ENCODE measurements at regions not wholly inside any gene's neighbourhood (a gene's known extent, or its start where the extent isn't known, plus 50 kb on each side); places are given as distances from the start of the nearest gene placed in this dataset.
"Not testable (repeated sequence)": the region's sequence is repeated elsewhere in the genome, so short reads cannot be mapped to it uniquely, and the experiment has no call there.

DNA sequence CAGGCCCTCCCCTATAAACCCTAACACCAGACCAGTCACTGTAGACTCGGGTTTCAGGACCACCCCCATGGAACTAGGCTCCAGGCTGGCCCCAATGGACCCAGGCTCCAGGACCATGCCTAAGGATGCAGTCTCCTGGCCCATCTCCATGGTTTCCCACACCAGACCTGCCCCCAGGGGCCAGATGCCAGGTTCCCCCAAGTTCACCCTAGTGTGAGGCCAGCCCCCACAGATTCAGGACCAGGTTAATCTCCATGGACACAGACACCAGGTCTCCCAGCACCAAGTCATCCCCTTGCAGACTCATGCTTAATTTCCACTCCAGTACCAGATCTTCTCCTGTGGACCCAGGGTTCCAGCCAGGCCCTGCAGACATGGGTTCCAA, 103.8 kb upstream of the LANCL2 start:
- no peak for DNase-seq (ENCODE audit: low spot score)

DNA sequence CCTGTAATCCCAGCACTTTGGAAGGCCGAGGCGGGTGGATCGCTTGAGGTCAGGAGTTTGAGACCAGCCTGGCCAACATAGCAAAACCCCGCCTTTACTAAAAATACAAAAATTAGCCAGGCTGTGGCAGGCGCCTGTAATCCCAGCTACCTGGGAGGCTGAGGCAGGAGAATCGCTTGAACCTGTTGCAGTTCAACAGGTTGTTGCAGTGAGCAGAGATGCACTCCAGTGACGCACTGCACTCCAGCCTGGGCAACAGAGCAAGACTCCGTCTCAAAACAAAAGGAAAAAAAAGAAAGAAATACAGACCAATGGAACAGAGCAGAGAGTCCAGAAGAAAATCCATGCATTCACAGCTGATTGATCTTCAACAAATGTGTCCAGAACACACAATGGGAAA, 99.8 kb upstream of the LANCL2 start:
- DNase-seq (ENCODE audit: low spot score), result not testable (repeated sequence)

DNA sequence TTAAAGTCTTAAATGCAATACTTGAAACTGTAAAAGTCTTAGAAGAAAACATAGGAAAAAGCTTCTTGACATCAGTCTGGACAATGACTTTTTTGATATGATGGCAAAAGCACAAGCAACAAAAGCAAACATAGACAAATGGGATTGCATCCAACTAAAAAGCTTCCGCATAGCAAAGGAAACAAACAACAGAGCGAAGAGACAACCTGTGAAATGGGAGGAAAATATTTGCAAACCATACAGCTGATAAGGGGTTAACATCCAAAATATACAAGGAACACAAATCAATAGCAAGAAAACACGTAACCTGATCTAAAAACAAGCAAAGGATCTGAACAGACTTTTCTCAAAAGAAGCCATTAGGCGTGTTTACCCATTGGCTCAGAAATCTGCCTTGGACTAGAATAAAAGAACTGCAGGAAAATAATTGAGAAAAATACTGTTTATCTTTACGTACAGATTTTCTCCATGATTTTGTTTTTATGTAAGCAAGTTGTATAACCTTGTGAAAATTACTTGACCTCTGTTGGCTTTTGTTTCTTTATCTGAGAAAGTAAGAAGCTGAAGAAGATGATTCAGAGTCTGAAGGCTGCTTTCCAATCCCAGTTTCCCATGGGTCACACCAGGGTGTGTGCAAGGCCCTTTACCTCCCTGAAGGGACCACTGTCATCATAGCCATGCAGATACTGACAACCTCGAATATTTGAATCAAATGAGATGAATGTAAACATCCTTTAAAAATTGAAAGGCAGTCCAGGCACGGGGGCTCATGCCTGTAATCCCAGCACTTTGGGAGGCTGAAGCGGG, 99.1 kb upstream of the LANCL2 start:
- no peak for DNase-seq (ENCODE audit: low spot score)

DNA sequence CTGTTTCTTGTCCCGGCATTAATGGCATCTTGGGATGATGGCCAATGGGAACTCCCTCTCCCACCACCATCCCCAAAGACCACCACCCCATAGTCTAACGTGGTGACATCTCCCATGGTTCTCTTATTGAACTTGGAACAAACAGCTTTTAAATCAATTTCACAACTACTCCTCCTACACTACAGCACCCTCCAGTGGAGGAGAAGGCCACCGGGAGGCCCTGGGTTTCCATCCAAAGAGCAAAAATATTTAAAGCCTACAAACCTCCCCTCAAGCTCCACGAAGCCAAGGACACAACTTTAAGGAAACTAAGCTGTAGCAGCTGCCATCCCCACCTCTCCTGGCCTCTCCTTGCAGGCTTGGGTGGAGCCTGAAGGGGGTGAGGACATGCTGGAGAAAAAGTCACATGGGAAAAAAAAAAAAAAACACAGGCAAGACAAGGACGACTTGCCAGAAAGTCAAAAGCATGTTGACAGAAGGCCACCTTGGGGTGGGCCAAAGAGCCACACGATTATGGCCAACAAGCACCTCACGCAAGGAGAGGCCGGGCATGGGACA, 94.0 kb upstream of the LANCL2 start:
- no peak for DNase-seq (ENCODE audit: low spot score)

DNA sequence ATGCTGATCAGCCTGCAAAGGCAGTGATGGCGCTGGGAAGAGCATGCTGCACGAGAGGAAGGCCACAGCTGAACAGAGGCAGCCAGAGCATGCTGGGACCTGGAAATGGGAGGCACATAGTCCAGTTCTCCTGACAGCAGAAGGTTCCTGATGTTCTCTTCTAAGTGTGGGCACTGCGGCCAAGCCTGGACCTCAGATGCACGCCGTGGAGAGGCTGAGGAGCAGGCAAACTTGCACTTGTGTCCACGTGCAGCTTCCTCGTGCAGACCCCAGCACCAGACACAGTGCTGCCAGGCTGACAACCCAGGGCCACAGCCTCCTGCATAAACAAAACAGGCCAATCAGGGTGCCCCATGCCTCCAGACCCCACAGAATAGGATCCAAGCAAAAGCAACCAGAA, 93.5 kb upstream of the LANCL2 start:
- DNase-seq (ENCODE audit: low spot score), result no peak

DNA sequence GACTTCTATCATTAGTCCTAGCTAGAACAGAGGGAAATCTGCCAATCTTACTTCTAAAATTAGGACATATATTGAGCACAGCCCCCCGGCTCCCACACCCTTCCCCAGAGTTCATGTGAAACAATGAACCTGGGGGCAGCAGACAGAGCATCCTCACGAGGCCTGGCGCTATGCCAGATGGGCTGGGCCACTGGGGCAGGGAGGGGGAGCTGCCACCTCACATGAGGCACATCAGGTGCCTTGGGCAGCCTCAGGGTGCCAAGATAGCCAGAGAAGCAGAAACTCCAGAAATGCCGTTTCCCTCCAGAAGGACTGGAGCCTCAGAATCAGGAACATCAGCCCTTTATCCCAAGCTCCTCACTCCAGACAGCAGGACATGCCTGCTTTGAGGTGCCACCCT, 92.8 kb upstream of the LANCL2 start:
- DNase-seq (ENCODE audit: low spot score), result no peak

DNA sequence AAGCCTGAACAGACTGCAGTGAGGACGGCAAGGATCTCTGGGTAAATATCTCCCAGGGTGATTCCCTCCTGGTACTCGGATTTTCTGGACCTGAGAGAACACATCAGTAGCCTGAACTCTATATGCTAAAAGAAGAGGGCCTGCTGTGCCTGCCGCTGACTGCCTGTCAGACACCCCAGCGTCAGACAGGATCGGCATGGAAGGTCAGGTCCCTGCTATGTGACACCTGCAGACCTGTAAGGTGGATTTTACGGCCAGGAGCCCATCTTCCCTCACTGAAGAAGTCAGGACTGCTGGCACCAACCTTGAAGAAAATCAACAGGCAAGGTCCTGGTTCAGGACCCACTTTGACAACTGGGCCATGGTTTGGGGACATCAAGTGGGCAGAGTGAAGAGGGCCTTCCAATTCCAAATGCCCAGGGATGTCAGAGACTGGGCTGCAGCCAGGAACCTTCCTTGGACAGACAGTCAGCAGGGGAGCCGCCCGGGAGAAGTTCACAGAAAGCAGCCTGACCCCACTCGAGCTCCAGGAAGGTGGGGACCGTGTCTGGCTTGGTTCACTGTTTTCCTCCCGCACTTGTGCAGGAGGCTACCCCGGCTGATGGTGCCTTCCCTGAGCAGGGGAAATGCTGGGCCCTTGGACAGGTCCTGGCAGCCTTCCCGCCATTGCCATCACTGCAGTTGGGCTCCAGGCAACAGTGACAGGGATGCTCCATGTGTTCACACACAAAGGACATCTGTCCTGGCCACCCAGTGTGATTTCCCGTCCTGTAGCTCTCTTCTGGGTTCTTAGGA, 91.8 kb upstream of the LANCL2 start:
- no peak for DNase-seq (ENCODE audit: low spot score)

DNA sequence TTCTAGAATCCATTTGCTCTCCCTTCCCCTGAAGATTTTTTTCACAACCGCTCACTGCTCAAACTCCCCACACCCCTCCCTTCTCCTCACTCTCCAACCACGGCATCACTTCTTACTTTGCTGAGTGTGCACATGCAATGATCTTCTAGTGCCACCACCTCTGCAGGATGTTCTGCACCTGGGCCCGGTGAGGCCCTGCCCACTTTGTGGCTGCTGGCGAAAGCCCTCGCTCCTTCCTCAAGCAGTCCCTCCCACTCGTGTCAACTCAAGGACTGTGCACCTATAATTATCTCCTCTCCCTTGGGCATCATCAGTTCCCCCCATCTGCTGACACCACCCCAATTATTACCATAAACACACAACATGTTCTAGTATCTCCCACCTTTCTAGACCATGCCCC, 91.0 kb upstream of the LANCL2 start:
- no peak for DNase-seq (ENCODE audit: low spot score)

DNA sequence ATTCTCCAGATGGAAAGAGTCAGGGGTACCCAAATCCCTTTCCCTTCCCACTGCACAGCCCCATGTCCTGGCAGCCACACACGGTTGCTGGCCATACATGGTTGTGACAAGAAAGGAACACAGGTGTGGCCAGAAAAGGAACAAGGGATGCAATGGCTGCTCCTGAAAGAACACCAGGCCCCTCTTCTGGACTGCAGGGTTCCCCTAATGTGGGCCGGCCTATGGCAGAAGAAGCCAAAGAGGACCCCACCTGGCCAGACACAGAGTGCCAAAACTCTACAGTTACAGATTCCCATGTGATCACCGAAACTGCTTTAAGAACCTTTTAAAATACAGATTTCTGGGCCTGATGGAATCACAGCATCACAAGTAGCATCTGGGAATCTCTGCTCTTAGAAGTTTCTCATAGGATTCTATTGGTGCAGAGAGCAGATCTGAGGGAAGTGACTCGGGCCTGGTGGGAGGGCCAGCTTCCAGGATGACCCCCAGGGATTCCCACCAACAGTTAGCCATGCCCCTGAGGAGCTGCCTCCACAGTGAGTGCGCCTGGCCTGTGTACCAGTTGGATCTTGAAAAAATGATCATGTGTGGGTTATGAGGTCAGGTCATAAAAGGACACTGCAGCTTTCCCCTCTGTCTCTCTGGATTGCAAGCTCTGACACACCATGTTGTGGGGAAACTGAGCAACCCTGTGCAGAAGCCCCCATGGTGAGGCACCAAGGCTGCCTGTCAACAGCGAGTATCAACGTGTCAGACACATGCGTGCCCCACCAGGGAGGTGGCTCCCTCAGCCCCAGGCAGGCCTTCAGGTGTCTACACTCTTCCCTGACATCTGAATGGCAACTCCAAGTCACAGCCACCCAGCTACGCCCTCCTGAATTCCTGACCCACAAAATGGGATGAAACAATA, 89.6 kb upstream of the LANCL2 start:
- DNase-seq (ENCODE audit: low spot score), result no peak

DNA sequence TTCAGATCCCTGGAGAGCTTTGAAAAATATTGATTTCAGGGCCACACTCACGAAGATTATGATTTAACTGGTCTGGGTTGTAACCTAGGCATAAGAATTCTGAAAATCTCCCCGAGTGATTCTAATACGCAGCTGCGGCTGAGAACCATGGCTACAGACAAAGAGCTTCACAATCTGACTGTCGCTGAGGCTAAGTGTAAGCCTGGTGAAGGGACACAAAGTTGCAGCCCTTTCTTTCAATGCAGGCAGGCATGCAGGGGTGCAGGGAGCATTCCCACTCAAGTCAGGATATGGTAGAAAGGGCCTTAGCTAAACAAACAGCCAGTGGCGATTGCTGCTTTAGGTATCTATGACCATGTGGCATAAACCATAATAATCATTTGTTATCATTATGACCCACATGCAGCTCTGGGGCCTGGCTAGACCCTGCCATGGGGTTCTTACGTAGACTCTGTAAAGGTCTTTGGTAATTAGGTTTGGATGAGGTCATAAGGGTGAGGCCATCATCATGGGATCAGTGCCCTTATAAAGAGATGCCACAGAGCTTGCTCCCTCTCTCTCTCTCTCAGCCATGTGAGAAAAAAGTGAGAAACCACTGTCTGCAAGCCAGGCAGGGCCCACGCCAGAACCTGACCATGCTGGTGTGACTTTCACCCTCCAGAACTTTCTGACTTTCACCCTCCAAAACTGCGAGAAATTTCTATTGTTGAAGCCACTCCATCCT, 88.4 kb upstream of the LANCL2 start:
- DNase-seq (ENCODE audit: low spot score), result no peak

DNA sequence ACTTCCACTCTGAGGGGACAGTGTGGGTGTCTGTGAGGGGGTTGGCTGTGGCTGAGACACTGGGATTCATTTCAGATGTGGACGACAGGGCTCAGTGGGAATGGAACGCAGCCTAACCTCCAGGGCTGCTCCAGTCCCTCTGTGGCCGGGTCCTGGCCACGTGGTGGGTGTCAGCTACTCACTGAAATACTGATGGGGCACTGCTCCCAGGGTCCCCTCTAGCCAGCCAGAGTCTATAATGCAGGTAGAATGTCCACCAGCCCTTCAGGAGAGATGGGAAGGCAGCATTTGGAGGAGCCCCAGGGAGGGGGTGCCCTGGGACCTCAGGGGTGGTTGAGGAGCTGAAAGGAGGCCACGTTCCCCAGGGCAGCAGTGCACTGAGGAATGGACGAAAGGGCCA, 87.2 kb upstream of the LANCL2 start:
- DNase-seq (ENCODE audit: low spot score), result no peak

DNA sequence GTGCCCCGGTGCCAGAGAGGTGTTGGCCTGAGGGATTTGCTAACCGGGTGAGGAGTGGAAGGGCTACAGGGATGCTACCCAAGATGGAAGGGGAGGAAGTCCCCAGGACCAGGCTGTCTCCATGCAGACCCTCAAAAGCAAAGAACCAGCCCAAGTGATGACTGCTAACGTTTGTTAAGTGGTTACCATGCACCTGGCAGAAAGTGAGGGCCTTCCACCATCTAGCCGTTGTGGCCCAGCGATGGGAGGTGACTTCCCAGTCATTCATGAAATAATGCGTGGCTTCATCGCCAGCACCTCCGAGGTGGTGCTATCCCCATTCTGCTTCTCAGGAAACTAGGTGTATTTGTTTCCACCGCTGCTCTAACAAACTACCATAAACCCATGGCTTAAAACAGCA, 86.8 kb upstream of the LANCL2 start:
- DNase-seq (ENCODE audit: low spot score), result no peak

DNA sequence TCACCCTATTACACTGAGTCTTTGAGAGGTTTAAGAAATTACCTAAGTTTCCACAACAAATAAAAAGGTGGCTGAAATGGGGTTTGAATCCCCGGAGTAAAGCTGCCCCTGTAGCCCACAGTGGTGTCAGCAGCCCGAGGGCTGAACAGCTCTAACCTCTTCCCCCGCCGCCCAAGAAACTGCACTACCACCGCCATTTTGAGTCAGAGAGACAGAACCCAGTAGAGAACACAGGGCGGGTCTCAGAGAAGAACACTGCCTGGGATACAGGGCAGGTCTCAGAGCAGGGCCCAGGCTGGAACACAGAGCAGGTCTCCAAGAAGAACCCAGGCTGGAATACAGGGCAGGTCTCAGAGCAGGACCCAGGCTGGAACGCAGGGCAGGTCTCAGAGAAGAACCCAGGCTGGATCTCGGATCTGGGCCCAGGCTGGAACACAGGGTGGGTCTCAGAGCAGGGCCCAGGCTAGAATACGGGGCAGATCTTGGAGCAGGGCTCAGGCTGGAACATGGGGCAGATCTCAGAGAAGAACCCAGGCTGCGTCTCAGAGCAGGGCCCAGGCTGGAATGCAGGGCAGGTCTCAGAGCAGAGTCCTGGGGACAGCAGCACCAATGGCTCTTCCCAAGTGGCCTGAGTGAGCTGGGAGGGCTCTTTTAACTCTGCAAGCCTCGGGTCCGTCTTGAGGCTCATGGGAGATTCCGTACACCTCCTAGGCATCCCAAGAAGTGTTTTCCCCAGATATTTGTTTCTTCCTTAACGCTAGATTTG, 85.9 kb upstream of the LANCL2 start:
- DNase-seq (ENCODE audit: low spot score), result no peak

DNA sequence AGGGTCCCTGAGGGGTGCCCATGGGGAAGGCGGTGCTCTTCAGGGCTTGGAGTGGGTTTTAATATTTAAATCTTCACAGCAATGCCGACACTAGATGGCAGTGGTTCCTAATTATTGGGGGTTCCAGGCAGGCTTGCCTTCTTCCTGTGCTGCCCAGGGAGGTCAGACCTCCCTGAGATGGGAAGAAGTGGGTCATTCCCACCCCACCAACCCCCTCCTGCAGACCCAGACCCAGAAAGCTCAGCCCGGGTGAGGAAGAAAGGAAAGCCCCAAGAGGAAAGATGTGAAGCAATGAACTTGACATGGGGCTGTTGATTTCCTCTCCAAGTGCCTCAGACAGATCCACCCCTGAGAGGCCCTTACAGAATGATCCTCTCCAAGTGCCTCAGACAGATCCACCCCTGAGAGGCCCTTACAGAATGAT, 85.1 kb upstream of the LANCL2 start:
- peak; percentile 47 for DNase-seq (ENCODE audit: low spot score)

DNA sequence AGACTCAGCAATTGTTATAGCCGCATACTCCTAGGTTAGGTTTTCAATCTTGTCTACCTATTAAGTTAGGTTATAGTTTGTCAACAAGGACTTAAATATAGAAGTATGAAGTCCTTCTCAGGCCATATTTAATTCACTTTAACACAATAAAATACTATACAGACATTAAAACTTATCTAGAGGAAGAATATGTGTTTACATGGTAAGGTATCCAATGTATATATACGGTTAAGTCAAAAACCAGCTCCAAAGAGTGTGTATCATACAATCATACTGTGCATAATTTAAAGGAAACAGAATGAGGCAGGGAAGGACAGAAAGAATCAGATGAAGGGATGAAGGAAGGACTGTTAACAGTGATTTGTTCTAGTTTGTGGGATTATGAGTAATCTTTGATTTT, 79.5 kb upstream of the LANCL2 start:
- no peak for DNase-seq (ENCODE audit: low spot score)

DNA sequence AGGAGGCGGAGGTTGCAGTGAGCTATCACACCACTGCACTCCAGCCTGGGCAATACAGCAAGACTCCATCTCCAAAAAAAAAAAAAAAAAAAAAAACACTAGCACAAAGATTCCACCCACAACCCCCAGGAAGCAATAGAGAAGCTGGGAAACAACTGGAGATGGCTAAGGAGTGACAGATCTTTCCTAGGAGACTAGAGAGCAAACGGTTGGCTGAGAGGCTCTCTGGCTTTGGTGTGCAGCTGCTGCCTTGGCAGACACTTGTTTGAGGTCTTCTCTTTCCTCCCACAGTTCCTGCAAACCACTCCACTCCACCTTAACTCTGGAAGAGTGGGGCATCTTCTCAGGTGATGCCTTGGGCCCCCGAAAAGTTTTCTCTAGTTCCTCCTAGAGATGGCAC, 78.5 kb upstream of the LANCL2 start:
- DNase-seq (ENCODE audit: low spot score), result no peak

DNA sequence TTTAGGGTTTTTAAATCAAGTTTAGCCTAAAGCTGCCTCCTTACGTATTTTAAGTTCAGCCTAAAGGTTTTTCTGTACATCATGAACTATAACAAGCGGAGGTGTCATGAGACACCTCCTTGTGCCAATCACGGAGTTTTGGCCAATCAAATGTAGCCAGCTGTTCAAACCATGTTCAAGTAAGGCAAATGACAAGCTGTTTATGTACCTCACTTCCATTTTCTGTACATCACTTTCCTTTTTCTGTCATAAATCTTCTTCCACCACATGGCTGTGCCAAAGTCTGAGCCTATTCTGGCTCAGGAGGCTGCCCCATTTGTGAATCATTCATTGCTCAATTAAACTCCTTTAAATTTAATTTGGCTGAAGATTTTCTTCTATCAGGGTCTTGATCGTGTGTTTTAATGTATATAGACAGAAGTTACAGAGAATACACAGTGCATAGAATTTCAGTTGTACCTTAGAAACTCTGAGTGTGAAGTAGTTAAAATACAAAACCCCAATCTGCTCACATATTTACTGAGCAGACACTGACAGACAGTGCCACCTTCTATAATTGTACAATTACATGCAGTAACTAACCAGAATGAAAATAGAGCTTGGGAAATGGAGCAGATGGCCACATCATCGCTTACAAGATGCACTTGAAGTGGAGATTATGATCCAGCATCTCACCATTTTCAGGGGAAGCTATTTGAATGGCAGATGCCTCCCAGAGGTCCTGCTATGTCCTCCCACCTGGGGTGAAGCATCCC, 76.9 kb upstream of the LANCL2 start:
- DNase-seq (ENCODE audit: low spot score), result no peak

DNA sequence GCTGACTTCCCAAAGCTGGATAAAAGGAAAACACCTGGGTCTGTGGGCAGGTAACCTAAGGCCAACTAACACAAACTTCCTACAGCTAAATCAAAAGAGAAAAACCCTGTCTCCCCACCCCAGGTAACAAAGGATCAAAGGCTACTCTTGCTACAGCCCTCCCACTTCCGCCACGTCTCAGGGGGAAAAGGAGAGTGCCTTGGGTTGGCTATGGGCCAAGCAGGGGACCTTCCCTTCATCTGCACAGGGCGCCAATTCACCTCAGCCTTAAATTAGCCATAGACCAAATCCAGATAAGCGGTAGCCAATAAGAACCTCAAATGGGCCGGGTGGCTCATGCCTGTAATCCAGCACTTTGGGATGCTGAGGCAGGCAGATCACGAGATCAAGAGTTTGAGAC, 69.1 kb upstream of the LANCL2 start:
- DNase-seq (ENCODE audit: low spot score), result no peak

DNA sequence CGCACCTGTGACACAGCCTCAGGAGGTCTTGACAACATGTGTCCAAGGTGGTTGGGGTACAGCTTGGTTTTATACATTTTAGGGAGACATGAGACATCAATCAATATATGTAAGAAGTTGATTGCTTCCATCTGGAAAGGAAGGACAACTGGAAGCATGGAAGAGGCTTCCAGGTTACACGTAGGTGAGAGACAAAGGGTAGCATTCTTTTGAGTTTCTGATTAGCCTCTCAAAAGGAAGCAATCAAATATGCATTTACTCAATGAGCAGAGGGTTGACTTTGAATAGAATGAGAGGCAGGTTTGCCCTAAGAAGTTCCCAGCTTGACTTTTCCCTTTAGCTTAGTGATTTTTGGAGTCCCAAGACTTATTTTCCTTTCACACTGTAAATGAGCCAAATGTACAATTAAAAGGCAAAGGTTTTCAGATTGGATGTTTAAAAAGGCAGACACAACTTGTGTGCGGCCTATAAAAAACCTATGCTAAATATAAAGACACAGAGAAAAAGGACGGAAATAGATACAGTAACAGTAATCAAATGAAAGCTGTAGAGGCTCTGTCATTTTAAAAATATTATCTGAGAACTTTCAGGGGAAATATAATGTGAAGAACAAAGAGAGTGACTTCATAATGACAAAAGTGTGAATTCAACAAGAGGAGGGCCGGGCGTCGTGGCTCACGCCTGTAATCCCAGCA, 65.7 kb upstream of the LANCL2 start:
- DNase-seq (ENCODE audit: low spot score), result no peak

Data from CD4-positive, alpha-beta T cell treated with Interleukin-6 at 100 ng/mL for 8 hours (primary cell).